Embryonic facial prominence (tissue), 1 donor: ENCODE measurements at regions not wholly inside any gene's neighbourhood (a gene's known extent, or its start where the extent isn't known, plus 50 kb on each side); places are given as distances from the start of the nearest gene placed in this dataset.

Experiments
- DNase-seq: peaks from one replicate; pipeline ENCODE4 v3.0.0-alpha.2; 2016; ENCODE audit errors: extremely low spot score

GRCh38 chr20:61134296-61135030 lies 117.6 kb upstream of the CDH4 start:
- DNase-seq, result no peak

GRCh38 chr20:61135266-61135665 lies 116.8 kb upstream of the CDH4 start:
- no peak for DNase-seq

GRCh38 chr20:61135968-61136367 lies 116.1 kb upstream of the CDH4 start:
- no peak for DNase-seq

- DNase-seq, result no peak
These were observed 113.5 kb upstream of the CDH4 start for GRCh38 chr20:61138566-61138965.

GRCh38 chr20:61139031-61139430 lies 113.0 kb upstream of the CDH4 start:
- DNase-seq, result no peak

- no peak for DNase-seq
These were observed 111.5 kb upstream of the CDH4 start for GRCh38 chr20:61140576-61140975.

GRCh38 chr20:61146023-61146422 lies 106.0 kb upstream of the CDH4 start:
- no peak for DNase-seq

- no peak for DNase-seq
These were observed 102.4 kb upstream of the CDH4 start for GRCh38 chr20:61149636-61150035.

GRCh38 chr20:61157301-61157700 lies 94.8 kb upstream of the CDH4 start:
- DNase-seq, result no peak

- no peak for DNase-seq
These were observed 91.9 kb upstream of the CDH4 start for GRCh38 chr20:61159957-61160686.

GRCh38 chr20:61161726-61162390 lies 90.2 kb upstream of the CDH4 start:
- no peak for DNase-seq

GRCh38 chr20:61162451-61162850 lies 89.6 kb upstream of the CDH4 start:
- no peak for DNase-seq

- DNase-seq, result no peak
These were observed 89.0 kb upstream of the CDH4 start for GRCh38 chr20:61163031-61163430.

- DNase-seq, result no peak
These were observed 85.7 kb upstream of the CDH4 start for GRCh38 chr20:61166324-61166723.

GRCh38 chr20:61168605-61169004 lies 83.5 kb upstream of the CDH4 start:
- no peak for DNase-seq

GRCh38 chr20:61169874-61170273 lies 82.2 kb upstream of the CDH4 start:
- no peak for DNase-seq

GRCh38 chr20:61170496-61171320 lies 81.4 kb upstream of the CDH4 start:
- DNase-seq, result no peak

GRCh38 chr20:61173267-61173666 lies 78.8 kb upstream of the CDH4 start:
- DNase-seq, result no peak

GRCh38 chr20:61173961-61174725 lies 77.9 kb upstream of the CDH4 start:
- no peak for DNase-seq

GRCh38 chr20:61176874-61177273 lies 75.2 kb upstream of the CDH4 start:
- no peak for DNase-seq

GRCh38 chr20:61178551-61179071 lies 73.5 kb upstream of the CDH4 start:
- DNase-seq, result no peak
